ENCODE measurements at regions not wholly inside any gene's neighbourhood (a gene's known extent, or its start where the extent isn't known, plus 50 kb on each side); places are given as distances from the start of the nearest gene placed in this dataset.

- Histone ChIP-seq H3K9me3 (0 out of 3 replicates have a peak, but pooled peaks cover 7% of the 10 kb centered on the region), H3K4me3 (peak overlapping the region; percentile 34), H3K27ac (peak overlapping the region; percentile 84 to 88), H3K4me1 (peaks cover 97% of the 10 kb centered on the region), H3K4me2 (peak overlapping the region; percentile 93)
- ATAC-seq: peak; percentile 73 to 81
- peak; percentile 87 to 95 for DNase-seq (ENCODE audit: low read depth in 1 of 2, low spot score in 1 of 2)
- FAIRE-seq: peak; percentile 86
- POLR2A ChIA-PET: interaction anchor here (0.9 to 2.0 kb wide), 4 partner anchors 22 to 345 kb away, joined by 3 to 9 read pairs (median 4); partner anchors contain the start of gene SOX9
- CTCF ChIA-PET: interaction anchor here (0.6 to 3.6 kb wide), 14 partner anchors 11 to 993 kb away, joined by 3 to 16 read pairs (median 4); no protein-coding TSS in a partner anchor
- TF ChIP-seq GATA3 (IDR thresholded peaks at IDR 0.05; ENCODE audit: borderline replicate concordance) (peak; percentile 62; the same call in 1 of the 2 replicates), BHLHE40 (IDR thresholded peaks at IDR 0.05; ENCODE audit: low read depth, low read length) (no peak), EHMT2 (IDR thresholded peaks at IDR 0.05; ENCODE audit: low read depth) (no peak), RAD21 (conservative IDR thresholded peaks at IDR 0.05 in 1 of 2, IDR thresholded peaks at IDR 0.05 in 1 of 2) (peak in 1 of 2 experiments; percentile 35; a peak in 2 of 5 replicates), JUNB (IDR thresholded peaks at IDR 0.05) (peak; percentile 28; the same call in 1 of the 2 replicates), HOXA7 (CRISPR knock-in tag; IDR thresholded peaks at IDR 0.05) (0 out of 2 replicates have a peak, but pooled peaks have one; percentile 59), RARB (CRISPR knock-in tag; IDR thresholded peaks at IDR 0.05) (peak; percentile 10; the same call in 1 of the 2 replicates), EP300 (IDR thresholded peaks at IDR 0.05) (peak in 1 of 2 experiments; percentile 52; a peak in 1 of 5 replicates), CEBPB (IDR thresholded peaks at IDR 0.05) (peak; percentile 22 to 66; a peak in 3 of 4 replicates), SMC3 (IDR thresholded peaks at IDR 0.05) (peak; percentile 22; the same call in 2 of the 3 replicates), ELK1 (IDR thresholded peaks at IDR 0.05; ENCODE audit: low read depth, low read length) (no peak), FOSL2 (IDR thresholded peaks at IDR 0.05) (no peak; the same call in 1 of the 2 replicates), FOSL2 (CRISPR knock-in tag; IDR thresholded peaks at IDR 0.05) (peak; percentile 72), ZFP36 (IDR thresholded peaks at IDR 0.05; ENCODE audit: borderline replicate concordance, partially characterized antibody) (no peak), MAFK (IDR thresholded peaks at IDR 0.05; ENCODE audit: partially characterized antibody) (no peak)
- TF ChIP-seq, protein P1, sequence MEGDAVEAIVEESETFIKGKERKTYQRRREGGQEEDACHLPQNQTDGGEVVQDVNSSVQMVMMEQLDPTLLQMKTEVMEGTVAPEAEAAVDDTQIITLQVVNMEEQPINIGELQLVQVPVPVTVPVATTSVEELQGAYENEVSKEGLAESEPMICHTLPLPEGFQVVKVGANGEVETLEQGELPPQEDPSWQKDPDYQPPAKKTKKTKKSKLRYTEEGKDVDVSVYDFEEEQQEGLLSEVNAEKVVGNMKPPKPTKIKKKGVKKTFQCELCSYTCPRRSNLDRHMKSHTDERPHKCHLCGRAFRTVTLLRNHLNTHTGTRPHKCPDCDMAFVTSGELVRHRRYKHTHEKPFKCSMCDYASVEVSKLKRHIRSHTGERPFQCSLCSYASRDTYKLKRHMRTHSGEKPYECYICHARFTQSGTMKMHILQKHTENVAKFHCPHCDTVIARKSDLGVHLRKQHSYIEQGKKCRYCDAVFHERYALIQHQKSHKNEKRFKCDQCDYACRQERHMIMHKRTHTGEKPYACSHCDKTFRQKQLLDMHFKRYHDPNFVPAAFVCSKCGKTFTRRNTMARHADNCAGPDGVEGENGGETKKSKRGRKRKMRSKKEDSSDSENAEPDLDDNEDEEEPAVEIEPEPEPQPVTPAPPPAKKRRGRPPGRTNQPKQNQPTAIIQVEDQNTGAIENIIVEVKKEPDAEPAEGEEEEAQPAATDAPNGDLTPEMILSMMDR (IDR thresholded peaks at IDR 0.05): no peak
Measured at GRCh38 chr17:72466199-72466598, 345.4 kb downstream of the SOX9 start.

GRCh38 chr17:72466606-72467005 is 345.8 kb downstream of the SOX9 start:
- WGBS (ENCODE audit: missing lambda C conversion rate): 60% methylated on average over 3 of the region's 3 CpGs
- ATAC-seq (no peak), DNase-seq (ENCODE audit: low read depth in 1 of 2, low spot score in 1 of 2) (no peak), FAIRE-seq (no peak)
- ChIA-PET CTCF (interaction anchor here (0.6 to 3.6 kb wide), 12 partner anchors 10 to 994 kb away, joined by 3 to 16 read pairs (median 4); no protein-coding TSS in a partner anchor), POLR2A (interaction anchor here (1.5 to 2.0 kb wide), 3 partner anchors 59 to 345 kb away, joined by 3 to 9 read pairs (median 4); partner anchors contain the start of gene SOX9)
- TF ChIP-seq NPAS2 (CRISPR knock-in tag; IDR thresholded peaks at IDR 0.05; ENCODE audit: borderline replicate concordance) (no peak), CEBPB (IDR thresholded peaks at IDR 0.05) (no peak), EHF (CRISPR knock-in tag; IDR thresholded peaks at IDR 0.05) (0 out of 2 replicates have a peak, but pooled peaks have one; percentile 18)
- Histone ChIP-seq H3K4me1 (peaks cover 97% of the 10 kb centered on the region), H3K4me3 (no peak overlapping the region; the same call in 2 of the 3 replicates), H3K27ac (peak overlapping the region; percentile 84 to 88), H3K9me3 (0 out of 3 replicates have a peak, but pooled peaks cover 7% of the 10 kb centered on the region), H3K4me2 (peak overlapping the region; percentile 93)

- FAIRE-seq (no peak), ATAC-seq (no peak), DNase-seq (ENCODE audit: low read depth in 1 of 2, low spot score in 1 of 2) (no peak)
- H3K9me3 ChIP-seq: 0 out of 3 replicates have a peak, but pooled peaks cover 4% of the 10 kb centered on the region
- ChIA-PET CTCF (interaction anchor here (1.2 kb wide), 1 partner anchor 79 kb away, joined by 3 read pairs; no protein-coding TSS in a partner anchor), POLR2A (no interaction called here)
- WGBS (ENCODE audit: missing lambda C conversion rate): 90% methylated on average over 21 of the region's 21 CpGs
- H3K4me2 ChIP-seq: no peak overlapping the region; the same call in 1 of the 3 replicates
- H3K4me1 ChIP-seq: peaks cover 97% of the 10 kb centered on the region
- H3K4me3 ChIP-seq: no peak overlapping the region
- H3K27ac ChIP-seq: peak overlapping the region; percentile 84 to 88
- TF ChIP-seq FOXS1 (CRISPR knock-in tag; IDR thresholded peaks at IDR 0.05) (no peak), CBX2 (IDR thresholded peaks at IDR 0.05; ENCODE audit: borderline replicate concordance, low read depth) (no peak), EP300 (IDR thresholded peaks at IDR 0.05) (no peak), FOSL2 (IDR thresholded peaks at IDR 0.05) (no peak), FOSL2 (CRISPR knock-in tag; IDR thresholded peaks at IDR 0.05) (no peak), POLR2AphosphoS2 (conservative IDR thresholded peaks at IDR 0.05; ENCODE audit: low read length) (no peak), ZSCAN20 (CRISPR knock-in tag; IDR thresholded peaks at IDR 0.05) (no peak), ESRRA (IDR thresholded peaks at IDR 0.05; ENCODE audit: borderline replicate concordance, low read length) (no peak), EHMT2 (IDR thresholded peaks at IDR 0.05; ENCODE audit: low read depth) (no peak), PHF8 (IDR thresholded peaks at IDR 0.05; ENCODE audit: borderline replicate concordance, low read depth) (no peak), JUNB (IDR thresholded peaks at IDR 0.05) (no peak), HOXA7 (CRISPR knock-in tag; IDR thresholded peaks at IDR 0.05) (no peak), ELK1 (IDR thresholded peaks at IDR 0.05; ENCODE audit: low read depth, low read length) (no peak)
- TF ChIP-seq, protein P1 (IDR thresholded peaks at IDR 0.05): no peak
Measured at GRCh38 chr17:72467841-72468653, 347.2 kb downstream of the SOX9 start.
